DMS 273 (cell line): ENCODE measurements at regions not wholly inside any gene's neighbourhood (a gene's known extent, or its start where the extent isn't known, plus 50 kb on each side); places are given as distances from the start of the nearest gene placed in this dataset.
A peak's percentile ranks its signal among the peaks of the same experiment; 100 is the strongest.
"Not testable (repeated sequence)": the region's sequence is repeated elsewhere in the genome, so short reads cannot be mapped to it uniquely, and the experiment has no call there.

Experiments
- DNase-seq: peaks from one replicate; lab custom pipeline; 2025; ENCODE audit not compliant: unreplicated experiment; lab: John Stamatoyannopoulos, UW

DNA sequence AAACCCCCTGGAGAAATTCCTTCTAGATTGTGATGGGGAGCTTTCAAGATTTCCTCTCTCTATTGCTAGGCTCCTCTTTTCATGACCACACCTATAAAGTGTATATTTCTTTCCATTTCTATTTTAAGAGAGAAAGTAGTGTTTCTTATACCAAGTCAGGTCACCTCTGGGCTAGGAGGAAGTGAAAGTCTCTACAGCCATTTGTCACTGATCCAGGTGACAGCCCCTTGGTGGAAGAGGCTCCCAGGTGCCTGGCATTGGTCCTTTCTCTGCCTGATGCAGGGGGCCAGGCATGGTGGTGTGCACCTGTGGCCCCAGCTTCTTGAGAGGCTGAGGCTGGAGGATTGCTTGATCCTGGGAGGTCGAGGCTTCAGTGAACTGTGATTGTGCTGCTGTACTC lies 64.7 kb downstream of the DHCR7 start:
- DNase-seq = no peak

DNA sequence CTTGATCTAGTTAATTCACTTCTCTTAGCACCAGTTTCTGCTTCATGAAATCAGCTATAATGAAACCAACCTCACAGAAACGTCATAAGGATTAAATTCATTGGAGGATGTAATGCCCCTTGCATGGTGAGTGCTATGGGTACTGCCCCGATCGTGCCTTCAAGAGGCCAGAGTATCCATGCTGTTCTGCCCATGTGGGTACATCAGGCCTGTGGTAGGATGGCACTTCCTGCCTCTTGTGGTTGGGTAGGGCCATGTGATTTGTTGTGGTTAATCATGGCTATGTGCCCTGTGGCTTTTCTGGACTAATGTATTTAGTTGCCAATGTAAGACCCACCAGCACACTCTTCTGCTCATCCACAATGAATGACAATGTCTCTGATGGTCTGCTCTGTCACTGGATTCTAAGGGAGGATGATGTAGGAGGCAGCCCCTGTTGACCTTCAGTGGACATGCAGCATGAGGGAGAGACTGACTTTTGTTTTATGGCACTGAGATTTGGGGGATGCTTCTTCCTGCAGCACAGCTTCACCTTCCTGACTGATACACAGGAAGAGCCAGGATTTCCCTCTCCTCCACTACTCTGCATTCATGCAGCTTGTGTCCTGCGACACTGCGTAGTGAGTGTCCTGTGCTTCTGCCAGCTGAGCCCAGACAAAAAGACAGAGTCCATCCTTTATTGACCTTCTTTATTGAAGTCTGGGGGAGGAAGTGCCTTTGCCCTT lies 66.2 kb downstream of the DHCR7 start:
- no peak for DNase-seq

DNA sequence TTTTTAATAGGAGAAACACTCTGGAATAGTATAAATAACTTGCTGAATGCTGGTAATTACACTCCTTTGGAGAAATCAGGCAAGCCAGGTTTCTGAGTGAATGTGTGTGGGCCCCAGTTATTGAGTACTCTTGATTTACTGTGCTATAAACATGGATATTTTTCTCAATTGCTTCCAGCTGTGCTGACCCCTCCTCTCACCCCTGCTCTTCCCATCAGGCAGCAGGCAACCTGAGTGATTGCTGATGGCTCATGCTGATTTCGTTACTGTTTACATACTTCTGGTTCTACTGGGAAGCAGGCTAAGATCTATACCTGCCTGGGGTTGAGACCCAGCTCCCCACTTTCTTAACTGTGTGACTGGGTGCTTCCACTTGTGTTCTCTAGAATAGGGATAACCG lies 68.5 kb downstream of the DHCR7 start:
- DNase-seq = no peak

DNA sequence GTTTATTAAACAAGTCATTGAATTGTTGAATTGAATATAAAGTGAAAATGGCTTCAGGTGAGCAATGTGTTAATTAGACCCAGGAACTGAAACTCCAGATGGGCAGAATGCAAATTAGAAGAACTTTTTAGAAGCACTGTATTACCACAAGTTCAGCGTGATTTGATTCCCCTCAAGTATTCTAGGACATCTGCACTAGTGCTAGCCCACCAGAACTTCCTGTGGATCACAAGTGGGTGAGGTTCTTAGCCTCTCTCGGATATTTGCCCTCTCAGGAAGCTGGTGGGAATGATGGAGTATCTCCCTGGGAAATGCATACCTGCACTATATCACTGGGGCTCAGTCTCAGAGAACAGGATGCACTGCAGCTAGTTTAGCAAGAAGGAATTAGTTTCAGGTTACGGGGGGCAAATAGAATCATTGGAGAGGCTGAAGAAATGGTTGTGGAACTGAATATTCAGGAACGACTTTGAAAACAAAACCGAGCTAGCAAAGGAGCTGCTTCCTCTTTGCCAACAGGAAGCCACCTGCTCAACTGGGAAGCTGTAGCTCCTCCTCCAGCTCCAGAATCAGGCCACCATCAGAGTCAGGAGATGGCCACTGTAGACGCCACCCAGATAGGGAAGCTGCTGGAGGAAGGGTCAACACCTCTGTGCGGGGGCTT lies 74.3 kb downstream of the DHCR7 start:
- peak; percentile 22 for DNase-seq

DNA sequence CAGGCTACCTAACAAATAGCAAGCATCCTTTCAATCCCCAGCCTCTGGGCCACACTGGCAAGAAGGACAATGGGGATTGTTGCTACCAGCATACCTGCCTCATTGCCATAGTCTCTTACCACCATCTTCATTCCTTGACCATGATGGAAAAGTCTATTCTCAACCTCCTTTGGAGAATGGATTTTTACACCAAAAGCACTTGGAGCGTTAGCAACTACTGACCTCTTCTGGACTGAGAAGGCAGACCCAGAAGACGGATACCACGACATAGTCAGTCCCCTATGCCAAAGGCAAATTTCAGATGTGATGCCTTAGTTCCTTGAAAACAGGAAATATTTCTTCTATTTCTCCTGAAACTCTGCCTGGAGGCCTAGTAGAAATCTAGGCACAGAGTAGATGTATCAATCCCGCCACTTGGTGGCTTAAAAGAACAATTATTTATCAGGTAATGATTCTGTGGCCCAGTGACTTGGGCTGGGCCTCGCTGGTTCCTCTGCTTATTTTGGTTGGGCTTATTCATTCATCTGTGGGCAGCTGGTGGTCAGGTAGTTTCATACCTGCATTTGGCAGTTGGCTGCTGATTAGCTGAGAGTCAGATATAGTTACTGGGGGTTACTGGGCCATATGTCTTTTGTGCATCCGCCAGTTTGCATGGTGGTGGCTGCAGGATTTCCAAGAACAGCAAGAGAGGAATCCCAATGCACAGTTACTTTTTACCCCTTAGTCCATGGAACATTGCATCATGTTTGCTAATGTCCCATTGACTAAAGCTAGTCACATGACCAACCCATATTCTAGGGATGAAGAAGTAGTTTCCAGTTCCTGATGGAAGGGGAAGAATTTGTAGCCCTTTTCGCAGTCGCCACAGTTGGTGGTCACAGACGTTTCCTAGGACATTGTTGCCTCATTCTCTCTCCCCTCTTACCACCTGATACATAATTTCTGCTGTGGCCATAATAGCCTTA lies 75.2 kb downstream of the DHCR7 start:
- DNase-seq = peak; percentile 27

GRCh38 chr11:71371674-71372069 lies 76.5 kb downstream of the DHCR7 start:
- no peak for DNase-seq

- peak; percentile 9 for DNase-seq
These were observed 77.1 kb downstream of the DHCR7 start for GRCh38 chr11:71370895-71371673.

DNA sequence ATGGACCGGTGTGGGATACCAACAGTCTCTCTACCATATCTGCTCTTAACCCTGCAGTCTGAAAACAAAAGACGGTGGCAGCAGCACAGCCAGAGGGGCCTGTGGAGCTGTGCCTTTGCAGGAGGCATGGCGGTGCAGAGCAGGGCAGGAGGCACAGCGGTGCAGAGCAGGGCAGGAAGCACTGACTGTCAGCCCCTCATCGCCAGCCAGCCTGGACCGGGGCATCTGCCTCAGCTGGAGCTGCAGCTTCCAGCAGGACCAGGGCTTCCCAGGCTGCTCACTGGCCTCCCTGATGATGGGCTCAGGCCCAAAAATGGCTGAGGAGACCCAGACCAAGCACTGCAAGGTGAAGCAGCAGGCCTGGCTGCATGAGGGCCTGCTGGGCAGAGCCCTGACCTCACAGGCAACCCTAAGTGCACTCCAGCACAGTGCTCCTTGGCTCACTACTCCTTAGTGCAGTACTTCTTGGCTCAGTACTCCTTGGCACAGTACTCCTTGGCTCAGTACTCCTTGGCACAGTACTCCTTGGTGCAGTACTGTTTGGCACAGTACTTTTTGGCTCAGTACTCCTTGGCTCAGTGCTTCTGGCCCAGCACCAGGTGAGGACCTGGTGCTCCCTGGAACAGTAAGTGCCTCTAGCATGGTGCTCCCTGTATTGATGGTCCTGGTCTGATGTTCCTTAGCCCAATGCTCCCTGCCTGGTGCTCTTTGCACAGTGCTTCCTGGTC lies 78.0 kb downstream of the DHCR7 start:
- no peak for DNase-seq

GRCh38 chr11:71369411-71369810 lies 78.8 kb downstream of the DHCR7 start:
- DNase-seq = no peak

GRCh38 chr11:71368966-71369365 lies 79.2 kb downstream of the DHCR7 start:
- DNase-seq = no peak

DNA sequence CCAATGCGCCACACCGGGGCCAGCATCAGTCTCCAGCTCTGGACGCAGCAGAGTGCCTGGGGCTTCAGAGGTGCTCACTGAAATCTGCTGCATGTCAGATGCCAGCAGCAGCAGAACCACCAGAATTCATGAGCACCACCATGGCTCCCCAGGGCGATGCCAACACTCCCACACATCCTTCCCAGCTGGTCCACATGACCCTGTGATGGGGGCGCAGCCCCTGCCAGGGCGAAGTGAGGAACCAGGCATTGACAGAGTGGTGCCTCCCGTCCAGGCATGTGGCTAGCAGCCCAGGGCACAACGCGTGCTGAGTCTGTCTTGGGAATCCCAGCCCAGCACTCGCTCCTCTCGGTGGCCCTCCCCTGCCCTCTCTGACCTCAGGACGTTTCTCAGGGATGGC lies 80.4 kb downstream of the DHCR7 start:
- no peak for DNase-seq

DNA sequence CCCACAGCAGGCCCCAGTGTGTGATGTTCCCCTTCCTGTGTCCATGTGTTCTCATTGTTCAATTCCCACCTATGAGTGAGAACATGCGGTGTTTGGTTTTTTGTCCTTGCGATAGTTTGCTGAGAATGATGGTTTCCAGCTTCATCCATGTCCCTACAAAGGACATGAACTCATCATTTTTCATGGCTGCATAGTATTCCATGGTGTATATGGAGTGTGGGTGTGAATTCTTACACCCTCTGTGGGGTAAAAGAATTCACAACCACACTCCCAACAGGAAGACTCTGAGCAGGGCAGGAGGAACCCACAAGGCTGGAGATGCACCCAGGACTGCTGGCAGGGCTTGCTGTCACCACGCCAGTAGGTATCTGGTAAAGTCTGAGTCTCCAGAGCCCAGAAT lies 80.9 kb downstream of the DHCR7 start:
- DNase-seq = not testable (repeated sequence)

DNA sequence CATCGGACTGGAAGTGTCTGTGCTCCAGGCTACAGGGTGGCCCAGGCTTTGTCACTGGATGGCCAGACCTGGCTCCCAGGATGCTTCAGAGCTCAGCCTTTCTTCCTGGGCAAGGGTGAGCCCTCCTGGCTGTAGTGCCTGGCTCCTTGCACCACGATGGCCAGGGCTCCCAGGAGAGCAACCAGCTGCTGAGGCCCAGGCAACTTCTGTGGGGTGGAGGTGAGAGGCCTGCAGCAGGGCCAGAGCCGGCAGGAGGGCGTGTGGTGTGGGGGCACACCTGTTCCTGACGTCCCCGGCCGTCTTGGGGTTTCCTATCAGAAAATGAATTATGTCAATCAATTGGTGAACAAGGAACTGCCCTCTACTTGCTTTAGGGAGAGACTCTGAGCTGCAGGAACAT lies 82.1 kb downstream of the DHCR7 start:
- DNase-seq = no peak

- no peak for DNase-seq
These were observed 82.6 kb downstream of the DHCR7 start for GRCh38 chr11:71365626-71366025.

DNA sequence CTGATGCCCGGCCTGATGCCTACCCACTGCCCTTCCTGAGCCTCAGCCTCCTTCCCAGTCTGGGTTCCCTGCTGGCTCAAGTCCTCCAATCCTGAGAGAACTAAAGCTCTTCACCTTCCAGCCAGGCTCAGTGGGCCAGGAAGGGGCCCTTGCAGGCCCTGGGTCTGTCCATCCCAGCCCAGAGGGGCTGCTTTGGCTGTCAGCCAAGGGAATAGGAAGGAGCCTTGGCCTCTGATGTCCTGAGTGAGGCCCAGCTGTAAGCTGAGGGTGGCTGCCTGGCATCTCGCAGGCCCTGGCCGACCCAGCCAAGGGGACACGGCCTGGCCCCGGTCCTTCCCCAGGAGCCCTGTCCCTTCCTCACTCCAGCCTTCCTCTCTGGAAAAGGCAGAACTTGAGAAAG lies 83.4 kb downstream of the DHCR7 start:
- peak; percentile 4 for DNase-seq

DNA sequence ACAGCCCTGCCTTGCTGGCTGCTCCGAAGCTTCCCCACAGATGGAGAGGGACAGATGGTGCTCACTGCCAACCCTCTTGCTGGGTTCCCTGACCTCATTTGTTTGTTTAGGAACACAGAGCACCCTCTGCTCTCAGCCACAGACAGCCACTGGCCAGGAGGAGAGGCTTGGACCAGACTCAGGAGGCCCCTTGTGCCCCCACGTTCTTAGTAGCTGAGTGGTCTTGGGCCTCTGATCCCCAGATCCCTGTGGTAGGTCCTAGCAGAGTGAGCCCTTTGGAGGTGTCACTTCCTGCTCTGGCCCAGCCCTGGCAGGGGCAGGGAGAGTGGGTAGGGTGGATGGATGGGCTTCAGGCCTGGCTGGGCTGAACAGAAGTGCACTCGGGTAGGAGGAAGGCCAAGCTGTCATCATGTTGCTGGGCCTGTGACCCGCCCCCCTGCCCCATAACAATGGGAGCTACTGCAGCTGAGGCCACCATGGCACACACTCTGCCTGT lies 84.0 kb downstream of the DHCR7 start:
- DNase-seq = peak; percentile 93

- no peak for DNase-seq
These were observed 84.5 kb downstream of the DHCR7 start for GRCh38 chr11:71363721-71364120.

- no peak for DNase-seq
These were observed 89.1 kb downstream of the DHCR7 start for GRCh38 chr11:71358963-71359567.

- no peak for DNase-seq
These were observed 90.0 kb downstream of the DHCR7 start for GRCh38 chr11:71358122-71358728.
